WERI-Rb-1 (cell line): ENCODE measurements at regions not wholly inside any gene's neighbourhood (a gene's known extent, or its start where the extent isn't known, plus 50 kb on each side); places are given as distances from the start of the nearest gene placed in this dataset.

ENCODE experiments used
- DNase-seq: peaks from one replicate; pipeline ENCODE4 v3.0.0-alpha.2; 2020
- H3K27ac ChIP-seq: fragments of 250-450 bp; sonication (Bioruptor Pico); 2 replicates; pipeline ENCODE4 v1.5.1; 2020; ENCODE audit warnings: mild to moderate bottlenecking, moderate library complexity
- H3K27me3 ChIP-seq: fragments of 250-450 bp; sonication (Bioruptor Pico); 2 replicates; pipeline ENCODE4 v1.5.1; 2021; ENCODE audit warnings: mild to moderate bottlenecking, low read depth, moderate library complexity; ENCODE audit not compliant: insufficient read depth, severe bottlenecking
- H3K36me3 ChIP-seq: fragments of 250-450 bp; sonication (Bioruptor Pico); 2 replicates; pipeline ENCODE4 v1.5.1; 2020; ENCODE audit warnings: mild to moderate bottlenecking, moderate library complexity
- H3K4me3 ChIP-seq: 2 replicates; pipeline ENCODE4 v1.5.1; 2011; ENCODE audit warnings: low read depth, mild to moderate bottlenecking, control low read depth, low read length
- H3K9me3 ChIP-seq: fragments of 250-450 bp; sonication (Bioruptor Pico); 2 replicates; pipeline ENCODE4 v1.5.1; 2021; ENCODE audit warnings: mild to moderate bottlenecking, moderate library complexity; ENCODE audit not compliant: severe bottlenecking
- CTCF ChIP-seq: IDR thresholded peaks from 2 replicates; pipeline ENCODE4 v1.5.1; 2011; ENCODE audit warnings: low read depth, mild to moderate bottlenecking, control low read depth, inconsistent platforms, low read length

GRCh38 chr13:87607266-87607665 is 63.9 kb upstream of the SLITRK5 start:
- H3K27ac ChIP-seq, result no peak overlapping the region
- peaks cover 4% of the 10 kb centered on the region for H3K9me3 ChIP-seq
- H3K4me3 ChIP-seq, result no peak overlapping the region
- no peaks in the 10 kb centered on the region for H3K27me3 ChIP-seq
- peak; percentile 21; the same call in 1 of the 2 replicates for TF ChIP-seq CTCF
- H3K36me3 ChIP-seq, result no peaks in the 10 kb centered on the region
- no peak for DNase-seq

- Histone ChIP-seq H3K27me3 (no peaks in the 10 kb centered on the region), H3K9me3 (no peaks in the 10 kb centered on the region), H3K4me3 (no peak overlapping the region), H3K27ac (no peak overlapping the region), H3K36me3 (no peaks in the 10 kb centered on the region)
- no peak for DNase-seq
- no peak for TF ChIP-seq CTCF
These were observed 56.9 kb upstream of the SLITRK5 start for GRCh38 chr13:87614276-87614675.
